ENCODE measurements at regions not wholly inside any gene's neighbourhood (a gene's known extent, or its start where the extent isn't known, plus 50 kb on each side); places are given as distances from the start of the nearest gene placed in this dataset.
A peak's percentile ranks its signal among the peaks of the same experiment; 100 is the strongest.

DNA sequence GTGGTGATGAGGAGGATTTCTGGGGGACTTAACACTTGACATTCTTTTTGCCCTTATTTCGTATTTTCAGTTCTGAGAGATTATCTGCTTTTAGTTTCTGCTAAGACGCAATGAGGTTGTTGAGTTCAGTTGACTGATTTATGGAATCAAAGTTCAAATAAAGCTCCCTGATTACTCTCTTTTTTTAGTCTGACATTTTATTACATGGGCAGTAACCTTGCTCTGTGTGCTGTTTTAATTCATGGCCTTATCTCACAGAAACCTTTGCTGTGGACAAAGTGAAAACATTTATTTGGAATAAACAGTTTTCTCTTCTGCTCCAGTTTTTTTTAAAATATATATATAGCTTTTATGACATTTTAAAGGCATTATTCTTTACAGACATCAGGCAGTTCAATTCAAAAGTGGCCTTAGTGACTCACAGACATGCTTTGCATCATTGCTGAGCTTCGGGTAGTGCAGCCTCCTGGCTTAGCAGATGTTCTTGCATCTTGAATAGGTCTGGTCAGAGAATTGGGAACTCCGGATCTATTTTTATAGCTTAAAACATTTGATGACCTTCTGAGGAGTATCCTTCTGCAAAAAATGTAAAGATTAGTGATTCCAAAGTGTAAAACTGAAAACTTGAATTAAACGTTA, 162.9 kb downstream of the FAM170A start:
- DNase-seq: no peak

DNA sequence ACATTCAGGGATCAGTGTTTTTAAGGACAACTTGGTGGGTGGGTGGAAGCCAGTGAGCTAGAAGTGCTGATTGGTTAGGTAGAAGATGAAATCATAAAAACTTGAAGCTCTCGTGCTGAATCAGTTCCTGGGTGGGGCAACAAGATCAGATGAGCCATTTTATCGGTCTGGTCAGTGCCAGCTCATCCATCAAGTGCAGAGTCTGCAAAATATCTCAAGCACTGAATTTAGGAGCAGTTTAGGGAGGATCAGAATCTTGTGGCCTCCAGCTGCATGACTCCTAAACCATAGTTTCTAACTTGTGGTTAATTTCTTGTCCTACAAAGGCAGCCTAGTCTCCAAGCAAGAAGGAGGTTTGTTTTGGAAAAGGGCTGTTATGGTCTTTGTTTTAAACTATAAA, 166.4 kb downstream of the FAM170A start:
- no peak for DNase-seq

DNA sequence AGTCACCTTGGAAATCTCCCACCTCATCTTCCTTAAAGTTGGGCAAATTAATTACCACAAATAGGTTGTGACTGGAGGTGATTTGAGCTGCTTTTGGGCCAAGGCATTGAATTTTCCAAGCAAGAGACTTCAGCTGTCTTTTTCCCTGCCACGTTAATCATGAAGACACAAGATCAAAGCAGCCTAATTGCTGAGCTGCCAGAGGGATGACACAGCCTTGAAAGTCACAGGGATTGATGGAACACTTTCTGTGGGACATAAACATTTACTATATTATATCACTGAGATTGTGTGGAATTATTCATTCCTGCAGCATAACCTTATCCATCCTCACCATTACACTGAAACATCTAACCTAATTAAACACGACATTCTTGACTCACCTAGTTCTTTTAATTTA, 172.2 kb downstream of the FAM170A start:
- DNase-seq: no peak

DNA sequence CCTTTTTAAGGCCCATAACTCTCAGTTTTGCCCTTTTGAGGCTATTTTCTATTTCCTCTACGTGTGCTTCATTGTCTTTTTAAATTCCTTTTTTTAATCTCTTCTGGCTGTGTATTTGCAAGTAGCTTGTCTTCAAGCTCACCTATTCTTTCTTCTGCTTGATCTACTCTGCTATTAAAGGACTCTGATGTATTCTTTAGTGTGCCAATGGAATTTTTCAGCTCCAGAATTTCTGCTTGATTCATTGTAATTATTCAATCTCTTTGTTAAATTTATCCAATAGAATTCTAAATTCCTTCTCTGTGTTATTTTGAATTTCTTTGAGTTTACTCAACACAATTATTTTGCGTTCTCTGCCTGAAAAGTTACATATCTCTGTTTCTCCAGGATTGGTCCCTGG, 178.7 kb downstream of the FAM170A start:
- no peak for DNase-seq

DNA sequence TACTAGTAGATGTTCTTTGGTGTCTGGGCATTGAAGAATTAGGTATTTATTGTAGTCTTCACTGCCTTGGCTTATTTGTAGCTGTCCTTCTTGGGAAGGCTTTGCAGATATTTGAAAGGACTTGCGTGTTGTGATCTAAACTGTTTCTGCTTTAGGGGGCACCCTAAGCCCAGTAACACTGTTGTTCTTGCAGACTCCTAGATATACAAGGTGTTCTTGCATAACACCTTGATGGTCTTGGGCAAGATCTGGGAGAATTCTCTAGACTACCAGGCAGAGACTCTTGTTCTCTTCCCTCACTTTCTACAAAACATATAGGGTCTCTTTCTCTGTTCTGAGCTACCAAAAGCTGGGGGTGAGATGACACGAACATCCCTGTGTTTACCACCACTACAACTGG, 179.1 kb downstream of the FAM170A start:
- no peak for DNase-seq

DNA sequence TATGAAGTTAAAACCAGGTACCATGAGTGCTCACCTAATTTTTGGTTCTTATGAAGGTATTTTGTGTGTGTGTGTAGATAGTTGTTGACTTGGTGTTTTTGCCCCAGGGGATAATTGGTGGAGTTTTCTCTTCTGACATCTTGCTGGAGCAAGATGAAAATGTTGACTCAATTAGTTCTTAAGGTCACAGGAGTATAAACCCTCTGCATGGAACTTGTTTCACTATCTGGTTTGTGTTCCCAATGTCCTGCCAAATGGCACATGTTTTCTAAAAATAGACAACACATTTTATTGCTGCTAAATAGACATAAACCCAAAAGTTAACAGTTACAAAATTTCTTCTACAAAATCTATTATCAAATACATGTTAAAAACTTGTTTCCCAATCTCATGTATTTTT, 180.9 kb downstream of the FAM170A start:
- no peak for DNase-seq

DNA sequence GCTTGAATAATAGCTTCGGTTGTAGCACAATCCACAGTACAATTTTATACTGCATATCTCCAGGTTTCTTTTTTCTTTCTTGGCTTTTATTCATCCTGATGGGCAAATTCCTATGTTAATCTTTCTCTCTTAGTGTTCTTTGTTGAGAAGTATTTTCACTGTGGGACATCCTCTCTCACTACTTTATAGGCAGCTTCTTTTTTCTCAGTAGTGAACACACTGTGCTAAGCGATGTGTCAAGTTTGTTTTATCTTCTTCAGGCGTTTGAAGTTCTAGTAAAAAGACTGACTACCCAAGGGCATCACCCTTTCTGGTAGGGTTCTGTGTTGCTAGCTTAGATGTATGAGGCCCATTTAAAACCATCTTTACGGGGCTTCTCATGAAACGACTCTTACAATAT, 182.1 kb downstream of the FAM170A start:
- DNase-seq: no peak

DNA sequence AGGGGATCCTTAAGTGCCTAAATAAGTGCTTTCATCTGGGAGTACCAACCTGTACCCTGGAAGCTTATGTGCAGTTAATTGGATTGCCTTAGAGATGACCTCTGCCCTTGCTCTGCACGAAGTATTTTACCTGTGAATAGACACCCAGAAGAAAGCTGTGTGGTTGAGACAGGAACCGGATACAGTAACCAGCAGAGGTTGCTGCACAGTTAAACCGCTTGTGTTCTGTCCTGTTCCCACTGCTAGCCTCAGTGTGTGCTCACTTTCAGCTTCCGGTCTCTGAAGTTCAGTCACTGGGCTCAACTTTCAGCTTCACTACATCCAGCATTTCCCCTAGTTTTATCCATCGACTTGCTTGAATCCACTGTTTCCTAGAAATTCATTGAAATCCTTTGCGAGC, 185.3 kb downstream of the FAM170A start:
- DNase-seq: no peak

DNA sequence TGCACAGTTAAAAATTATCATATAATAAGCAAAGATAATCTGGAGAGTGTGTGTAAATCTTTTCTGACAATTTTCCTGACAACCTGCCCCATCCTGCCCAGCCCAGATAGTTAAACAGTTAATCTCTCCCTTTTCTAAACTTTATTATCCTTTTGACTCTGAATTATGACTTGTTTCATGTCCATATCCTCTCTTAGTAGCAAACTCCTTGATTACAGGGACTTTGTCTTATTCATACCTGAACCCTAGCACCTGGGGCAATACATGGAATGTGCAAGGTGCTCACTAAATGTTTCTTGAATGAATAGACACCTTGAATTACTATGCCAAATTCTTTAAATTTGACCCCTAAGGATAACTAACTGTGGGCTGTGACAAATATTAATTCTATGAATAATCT, 186.7 kb downstream of the FAM170A start:
- no peak for DNase-seq

DNA sequence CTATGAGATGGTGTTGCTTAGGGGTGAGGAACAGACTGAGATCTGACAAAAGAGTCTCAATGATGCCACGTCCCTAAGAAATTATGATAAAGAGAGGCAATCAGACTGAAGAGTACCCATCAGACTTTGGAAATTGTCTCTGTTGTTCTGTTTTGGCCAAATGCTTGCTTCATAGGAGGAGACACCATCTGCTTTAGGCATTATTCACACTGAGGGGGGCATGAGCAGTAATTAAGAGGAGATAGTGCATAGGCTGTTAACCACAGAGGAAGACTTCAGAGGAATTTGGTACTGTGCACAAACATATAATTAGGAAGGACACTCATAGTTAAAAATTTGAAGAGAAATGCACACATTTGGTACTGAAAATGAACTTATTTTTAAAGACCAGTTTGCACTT, 190.7 kb downstream of the FAM170A start:
- DNase-seq: no peak

DNA sequence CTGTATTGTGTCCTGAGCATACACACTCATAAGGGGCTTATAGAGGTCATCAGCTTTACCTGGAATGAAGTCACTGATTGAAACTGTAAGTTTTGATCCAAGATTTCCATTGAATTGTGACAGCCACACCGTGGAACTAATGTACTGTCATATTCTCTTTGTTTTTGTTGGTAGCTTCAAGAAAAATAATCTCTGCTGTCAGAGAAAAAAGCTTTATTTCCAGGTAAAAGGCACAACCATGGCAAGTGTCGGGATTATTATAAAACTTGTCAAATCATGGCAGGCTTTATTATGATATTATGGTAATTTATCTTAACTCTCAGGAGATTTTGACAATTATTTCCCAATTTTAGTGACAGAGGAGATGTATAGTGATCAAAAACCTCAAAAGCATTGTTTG, 191.2 kb downstream of the FAM170A start:
- no peak for DNase-seq

DNA sequence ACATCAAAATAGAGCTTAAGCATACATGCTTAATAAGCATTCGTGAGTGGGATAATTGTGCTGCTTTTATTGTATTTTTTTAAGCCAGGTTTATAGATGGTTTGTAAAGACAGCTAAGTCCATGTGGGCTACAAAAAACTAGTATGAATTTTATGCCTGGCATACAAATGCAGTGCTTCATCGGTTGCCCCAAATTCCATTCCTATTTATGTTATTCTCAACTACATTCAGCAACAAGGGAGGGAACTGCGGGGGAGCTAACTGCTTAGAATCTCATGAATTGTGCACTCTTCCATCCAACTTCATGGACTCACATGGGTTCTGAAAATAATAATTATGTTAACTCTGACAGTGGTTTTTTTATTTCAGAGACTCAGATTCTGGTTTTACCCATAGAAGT, 199.2 kb downstream of the FAM170A start:
- no peak for DNase-seq

DNA sequence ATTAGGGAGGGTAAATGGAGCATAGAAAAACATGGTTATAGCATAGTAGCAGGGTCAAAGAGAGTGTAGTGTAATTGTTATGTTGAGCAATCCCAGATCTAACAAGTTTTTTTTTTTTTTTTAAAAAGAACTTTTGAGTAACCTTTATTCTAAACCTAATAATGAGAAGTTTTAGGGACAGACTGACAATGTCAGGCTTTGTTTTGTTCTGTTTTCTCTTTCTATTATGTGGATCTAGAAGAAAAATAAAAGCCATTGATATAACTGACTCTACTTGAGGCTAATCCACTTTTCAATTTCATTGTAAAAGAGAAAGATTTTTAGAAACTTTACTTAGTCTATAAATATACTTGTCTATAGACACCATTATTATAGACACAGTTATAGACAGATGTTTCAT, 200.0 kb downstream of the FAM170A start:
- DNase-seq: no peak

DNA sequence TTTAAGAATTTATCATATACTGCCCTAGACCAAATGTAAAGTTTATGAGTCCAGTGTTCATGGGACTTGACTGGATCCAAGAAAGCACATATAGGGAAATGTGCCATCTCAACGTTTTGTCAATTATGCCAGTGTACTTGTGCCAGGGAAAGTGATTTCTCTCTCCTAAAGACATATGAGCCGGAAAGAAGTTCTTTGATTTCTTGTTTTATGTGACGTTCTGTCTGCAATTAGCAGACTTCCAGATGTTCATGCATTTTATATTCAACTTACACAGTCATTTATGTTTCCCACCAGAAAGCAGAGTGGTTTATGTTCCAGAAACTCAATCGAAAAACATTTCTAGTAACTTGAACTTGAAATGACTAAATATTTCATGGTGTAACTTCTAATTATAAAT, 203.8 kb downstream of the FAM170A start:
- DNase-seq: no peak

DNA sequence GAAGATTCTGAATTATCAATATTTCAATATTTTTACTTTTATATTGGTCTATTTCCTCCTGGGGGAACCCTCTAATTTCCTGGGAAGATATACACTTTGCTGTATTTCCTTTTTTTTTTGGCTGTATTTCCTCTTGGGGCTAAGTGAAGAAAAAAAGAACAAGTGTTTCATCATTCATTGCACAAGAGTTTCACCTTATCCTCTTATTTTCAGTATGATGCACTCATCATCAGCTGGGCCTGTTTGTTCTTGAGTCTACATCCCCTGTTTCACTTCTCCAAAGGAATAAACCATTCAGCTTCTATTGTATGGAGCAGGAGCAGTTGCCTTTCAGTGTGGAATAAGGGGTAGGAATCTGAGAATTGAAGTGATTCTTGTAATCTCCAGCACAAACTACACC, 210.8 kb downstream of the FAM170A start:
- peak; percentile 1 for DNase-seq

DNA sequence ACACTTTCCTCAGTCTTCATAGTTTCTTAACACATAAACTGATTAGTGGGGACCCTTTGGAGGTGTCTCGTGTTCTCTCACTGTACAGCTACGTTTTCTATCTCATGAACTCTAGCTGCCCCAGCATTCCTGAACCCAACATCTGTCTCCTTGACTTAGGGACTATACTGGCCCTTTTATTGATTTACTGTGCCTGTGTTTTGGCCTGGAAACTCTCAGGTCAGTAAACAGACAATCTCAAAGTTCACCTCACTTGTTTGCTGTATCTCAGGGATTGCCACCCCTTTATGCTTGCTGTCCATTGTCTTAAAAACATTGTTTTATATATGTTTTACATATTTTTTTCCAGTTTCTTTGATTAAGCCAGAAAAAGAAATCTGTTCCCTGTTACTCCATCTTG, 222.8 kb downstream of the FAM170A start:
- DNase-seq: no peak

DNA sequence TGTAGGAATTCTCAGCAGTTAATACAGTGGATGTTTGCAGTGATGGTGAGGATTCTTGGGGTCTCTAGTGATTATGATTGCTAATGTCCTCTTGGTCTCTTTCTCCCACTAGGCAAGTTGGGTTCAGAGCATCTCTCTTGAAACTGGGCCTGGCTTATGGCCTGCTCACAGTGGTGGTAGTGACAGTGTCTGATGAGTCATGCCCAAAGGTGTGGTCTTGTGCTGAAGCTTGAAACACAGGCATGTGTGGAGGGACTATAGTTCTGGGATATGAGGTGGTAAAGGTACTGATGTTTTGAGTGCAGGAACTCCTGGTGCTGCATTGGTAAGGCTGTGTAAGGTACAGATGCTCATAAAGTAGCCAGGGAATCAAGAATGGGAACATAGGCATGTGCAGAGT, 231.1 kb downstream of the FAM170A start:
- DNase-seq: no peak

DNA sequence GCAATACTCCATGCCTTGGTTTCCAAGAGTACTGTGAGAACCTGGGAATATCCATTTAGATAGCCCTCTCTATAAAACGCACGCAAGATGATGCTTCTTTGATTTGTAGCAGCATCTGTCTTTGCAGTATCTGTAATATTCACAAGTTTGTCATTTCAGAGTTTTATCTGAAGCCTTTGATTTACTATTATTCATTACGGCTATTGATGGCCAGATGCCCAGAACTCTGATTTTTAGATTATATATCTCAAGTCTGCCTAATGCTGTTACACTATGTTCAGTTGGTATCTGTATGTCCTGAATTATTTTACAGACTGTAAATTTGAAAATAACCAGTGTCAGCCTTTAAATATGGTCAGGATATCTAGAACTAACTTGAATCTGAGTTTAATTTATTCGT, 233.3 kb downstream of the FAM170A start:
- DNase-seq: no peak

DNA sequence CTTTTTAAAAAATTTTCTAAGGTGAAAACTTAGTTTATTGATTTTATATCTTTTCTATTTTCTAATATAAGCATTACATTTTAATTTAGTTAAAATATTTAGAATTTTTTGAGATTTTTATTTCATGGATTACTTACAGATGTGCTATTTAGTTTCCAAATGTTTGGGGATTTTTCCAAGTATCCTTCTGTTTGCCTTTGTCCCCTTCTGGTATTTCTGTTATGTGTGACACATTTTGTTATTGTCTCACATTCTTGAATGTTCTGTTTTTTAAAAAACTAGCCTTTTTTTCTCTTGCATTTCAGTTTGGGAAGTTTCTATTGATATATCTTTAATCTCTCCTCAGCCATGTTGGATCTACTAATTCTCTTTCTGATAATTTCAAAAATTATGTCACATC, 234.9 kb downstream of the FAM170A start:
- DNase-seq: no peak

DNA sequence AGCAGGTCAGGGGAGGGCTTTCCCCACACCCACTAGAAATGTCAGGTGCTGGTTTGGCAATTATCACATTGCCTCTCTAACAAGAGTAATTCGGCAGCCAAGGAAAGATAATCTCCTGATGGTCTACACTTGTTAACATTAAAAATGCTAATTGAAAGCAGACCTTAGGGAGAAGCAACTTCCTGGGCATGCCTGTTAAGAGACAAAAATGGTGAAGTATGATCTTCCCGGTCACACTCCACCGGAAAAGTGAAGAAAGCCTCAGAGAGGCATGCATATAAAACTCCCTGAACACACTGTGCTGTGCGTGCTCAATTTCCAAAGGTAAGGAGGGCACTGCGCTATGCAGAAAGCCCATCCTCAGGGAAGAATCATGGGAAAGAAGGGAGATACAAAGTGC, 244.3 kb downstream of the FAM170A start:
- DNase-seq: no peak

DNA sequence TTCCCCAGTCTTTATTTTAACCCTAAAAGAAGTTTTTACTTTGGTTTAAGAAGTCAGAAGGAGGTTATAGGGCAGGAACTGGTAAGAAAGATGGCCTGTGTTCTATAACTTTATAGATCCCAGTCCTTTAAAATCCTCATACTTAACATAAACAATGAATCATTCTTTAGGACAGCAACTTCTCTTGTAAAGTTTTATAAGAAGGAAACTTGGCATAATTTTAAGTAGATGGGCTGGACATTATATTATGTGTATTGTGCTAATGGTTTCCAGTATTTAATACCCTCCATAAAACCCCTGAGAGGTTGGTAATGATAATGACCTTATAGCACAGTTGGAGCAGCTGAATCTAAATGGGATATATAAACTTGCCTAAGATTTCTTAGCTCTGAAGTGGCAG, 247.2 kb downstream of the FAM170A start:
- no peak for DNase-seq

DNA sequence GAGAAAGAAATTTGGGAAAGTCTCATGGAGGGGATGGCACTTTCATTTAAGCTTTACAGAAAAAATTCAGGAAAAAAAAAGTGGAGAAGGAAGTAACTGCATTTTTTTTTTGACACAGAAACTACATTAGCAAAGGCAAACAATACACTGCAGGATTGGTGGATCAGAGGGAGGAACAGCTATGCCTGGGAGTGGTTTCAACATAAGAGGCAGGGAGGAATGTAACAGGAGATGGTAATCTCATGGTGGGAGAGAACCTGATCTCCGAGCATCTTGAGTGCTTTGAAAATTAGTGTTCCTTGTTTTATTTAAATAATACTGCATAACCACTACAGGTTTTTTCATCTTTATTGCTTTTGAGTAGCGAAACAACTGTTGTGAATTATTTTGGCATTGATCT, 249.4 kb downstream of the FAM170A start:
- DNase-seq: no peak

DNA sequence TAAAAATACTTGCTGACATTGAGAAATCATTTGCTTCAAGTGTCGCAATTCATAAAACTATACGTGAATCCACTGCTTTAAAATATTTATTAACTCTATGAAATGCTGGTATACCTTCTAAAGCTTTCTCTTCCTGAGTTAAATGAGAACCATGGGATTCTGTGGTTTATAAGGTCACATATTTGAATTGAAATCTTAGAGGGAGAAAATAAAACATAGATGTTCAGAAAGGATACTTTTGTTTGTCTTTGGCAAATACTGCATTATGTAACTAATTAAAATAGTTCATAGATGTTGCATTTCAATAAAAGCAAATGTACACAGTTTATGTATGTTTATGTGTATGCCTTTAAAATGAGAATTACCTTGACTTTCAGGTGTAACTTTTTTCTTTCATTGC, 250.1 kb downstream of the FAM170A start:
- DNase-seq: no peak

DNA sequence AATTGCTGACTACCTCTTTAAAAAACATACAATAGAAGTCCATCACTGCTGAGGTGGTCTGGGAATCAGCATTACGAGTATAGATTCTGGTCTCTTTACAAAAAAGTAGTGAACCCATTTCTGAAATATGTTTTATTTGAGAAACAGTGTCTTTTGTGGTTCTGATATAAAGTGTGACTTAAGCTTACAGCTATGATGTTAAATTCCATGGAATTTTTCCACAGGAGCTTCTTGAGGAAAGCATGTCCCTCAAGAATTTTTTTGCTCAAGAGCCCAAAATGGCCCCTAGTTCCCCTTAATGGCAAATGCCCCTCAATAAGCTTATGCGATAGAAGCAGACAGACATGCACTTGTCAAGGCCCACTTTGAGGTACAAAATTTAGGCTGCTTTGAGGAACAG, 265.7 kb downstream of the FAM170A start:
- DNase-seq: no peak

DNA sequence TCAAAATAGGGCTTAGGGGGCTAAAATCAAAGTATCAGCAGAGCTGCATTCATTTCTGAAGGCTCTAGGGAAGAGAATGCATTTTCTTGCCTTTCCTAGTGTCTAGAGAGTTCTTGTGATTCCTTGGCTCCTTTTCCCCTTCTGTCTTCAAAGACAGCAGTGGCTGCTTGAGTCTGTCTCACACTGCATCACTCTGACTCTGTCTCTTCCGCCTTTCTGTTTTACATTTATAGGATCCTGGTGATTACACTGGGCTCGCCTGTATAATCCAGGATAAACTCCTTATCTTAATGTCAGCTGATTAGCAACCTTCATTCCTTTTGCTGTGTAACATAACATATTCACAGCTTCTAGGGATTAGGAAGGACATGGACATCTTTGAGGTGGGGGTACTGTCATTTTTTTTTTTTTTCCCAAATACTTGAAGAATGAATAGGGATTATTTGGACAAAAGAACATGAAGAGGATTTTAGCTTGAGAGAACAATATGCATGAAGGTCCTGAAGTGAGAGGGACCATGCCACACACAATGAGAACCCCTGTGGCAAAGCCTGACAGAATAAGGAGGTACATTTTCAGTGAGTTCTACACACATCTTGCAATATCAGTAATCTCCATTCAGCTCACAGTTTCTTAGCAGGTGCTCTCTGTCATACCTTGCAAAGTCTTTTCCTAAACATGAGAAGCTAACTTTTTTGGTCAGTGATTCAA, 267.6 kb downstream of the FAM170A start:
- no peak for DNase-seq

All from hematopoietic multipotent progenitor cell treated with erythropoietin and hydrocortisone succinate and interleukin-3 and kit ligand, for 4 days (in vitro differentiated cells).